Pancreas (tissue), 10 donors: ENCODE measurements at regions not wholly inside any gene's neighbourhood (a gene's known extent, or its start where the extent isn't known, plus 50 kb on each side); places are given as distances from the start of the nearest gene placed in this dataset.

ENCODE experiments used
- ATAC-seq, 4 donors: fragments of 200-7000 bp; cut with Tn5 transposase; one replicate each; pipeline versions ENCODE4 v1.8.0 to v1.9.1; 2020; ENCODE audit warnings: mild to moderate bottlenecking in 4 of 4, moderate library complexity in 4 of 4
- DNase-seq, 6 donors: peaks; one replicate each; pipeline ENCODE4 v3.0.0-alpha.2; 2020
- FAIRE-seq: peaks from 2 replicates; lab custom pipeline; 2012; peaks lifted over from hg19 to GRCh38; lab: Jason Lieb, UNC
- H3K27ac ChIP-seq, 4 donors: fragments of 200-600 bp; sonication (generic); 1 replicate in 3 of 4; 2 replicates in 1 of 4; pipeline versions ENCODE4 v1.5.0 to v1.8.0; 2020
- H3K27me3 ChIP-seq, 4 donors: fragments of 200-600 bp; one replicate each; pipeline ENCODE4 v1.8.0; 2021
- H3K36me3 ChIP-seq, 3 donors: fragments of 200-600 bp; sonication (generic) in 1 of 3; one replicate each; pipeline versions ENCODE4 v1.5.0 to v1.8.0; 2020 to 2021
- H3K4me1 ChIP-seq, 3 donors: fragments of 200-600 bp; one replicate each; pipeline ENCODE4 v1.8.0; 2021
- H3K4me3 ChIP-seq, 4 donors: fragments of 200-600 bp; sonication (generic) in 2 of 4; one replicate each; pipeline versions ENCODE4 v1.5.0 to v1.8.0; 2020 to 2021
- H3K9me3 ChIP-seq, 4 donors: fragments of 200-600 bp; one replicate each; pipeline ENCODE4 v1.8.0; 2021
- CTCF ChIP-seq, 4 donors: fragments of 200-600 bp; sonication (generic) in 3 of 4; IDR thresholded peaks; one replicate each; pipeline versions ENCODE4 v1.5.0 to v1.8.0; 2021; ENCODE audit warnings: antibody characterized with exemption in 4 of 4
- whole genome bisulfite sequencing, 2 donors: extraction: QIAGEN DNeasy Blood & Tissue Kit; methylation state at CpG; one replicate each; pipeline ENCODE4 v1.1.7; 2013; 5-methylcytosine and 5-hydroxymethylcytosine counted together
- intact Hi-C, 3 donors: fragments of 100-400 bp; cut with DNase I; formaldehyde crosslinking; loops; one replicate each; pipeline versions ENCODE4 v1.11.1 to v1.14.2; 2022
- donor health status: healthy with polysubstance abuse.
- donor health status: DM: no; HTN: no; CAD: no; lungs with moderate emphysema.
- donor health status: DM: no; HTN: no; CAD: no.
- donor health status: control.
- donor health status: control.
- donor health status: Bipolar disorder and iron deficiency.
- donor health status: DM: yes; HTN: yes; CAD: no.
- donor health status: DM: no; HTN: no; CAD: no.
- donor health status: DM: no; HTN: no; CAD: no.
- donor health status: DM: yes; HTN: yes; CAD: no.

- DNase-seq: no peak
- intact Hi-C loops: no loop called here
- no peak for TF ChIP-seq CTCF (IDR thresholded peaks at IDR 0.05)
- H3K4me3 ChIP-seq: no peak overlapping the region
- 84 to 85% methylated on average over 23 of the region's 23 CpGs for WGBS, 2 donors
- peaks cover 6 to 30% (median 13%) of the 10 kb centered on the region in 3 donors for H3K4me1 ChIP-seq
- no peak for ATAC-seq
- H3K27ac ChIP-seq: no peak overlapping the region
- no peaks in the 10 kb centered on the region for H3K27me3 ChIP-seq
- no peak for FAIRE-seq
- H3K36me3 ChIP-seq: no peaks in the 10 kb centered on the region
- no peaks in the 10 kb centered on the region for H3K9me3 ChIP-seq
Observed at GRCh38 chr22:27237080-27237741, 564.3 kb downstream of the MN1 start.

- no peaks in the 10 kb centered on the region for H3K27me3 ChIP-seq
- H3K4me3 ChIP-seq: no peak overlapping the region
- H3K27ac ChIP-seq: peak overlapping the region in 2 of 4 donors; percentile 42 to 64
- ATAC-seq (peak; percentile 3 to 52 (median 18)), FAIRE-seq (no peak), DNase-seq (peak; percentile 69 to 88 (median 85))
- H3K36me3 ChIP-seq: no peaks in the 10 kb centered on the region
- H3K4me1 ChIP-seq: peaks cover 12 to 42% (median 13%) of the 10 kb centered on the region in 3 donors
- 45 to 47% methylated on average over 10 of the region's 10 CpGs for WGBS, 2 donors
- no peaks in the 10 kb centered on the region for H3K9me3 ChIP-seq
- no peak for TF ChIP-seq CTCF (IDR thresholded peaks at IDR 0.05)
- intact Hi-C loops: no loop called here
Observed at GRCh38 chr22:27238935-27239510, 562.5 kb downstream of the MN1 start.

GRCh38 chr22:27239520-27239919, 562.0 kb downstream of the MN1 start:
- no peak for FAIRE-seq
- H3K27me3 ChIP-seq: no peaks in the 10 kb centered on the region
- intact Hi-C loops: no loop called here
- H3K4me3 ChIP-seq: no peak overlapping the region
- 74 to 79% methylated on average over 4 of the region's 4 CpGs for WGBS, 2 donors
- no peaks in the 10 kb centered on the region for H3K36me3 ChIP-seq
- ATAC-seq: no peak
- no peak for DNase-seq
- H3K9me3 ChIP-seq: no peaks in the 10 kb centered on the region
- peaks cover 12 to 46% (median 13%) of the 10 kb centered on the region in 3 donors for H3K4me1 ChIP-seq
- no peak for TF ChIP-seq CTCF (IDR thresholded peaks at IDR 0.05)
- H3K27ac ChIP-seq: peak overlapping the region in 2 of 4 donors; percentile 42 to 64

- 63 to 85% methylated on average over 5 of the region's 5 CpGs for WGBS, 2 donors
- TF ChIP-seq CTCF (IDR thresholded peaks at IDR 0.05): no peak
- ATAC-seq (peak in 2 of 4 donors; percentile 5 to 6), FAIRE-seq (no peak), DNase-seq (peak in 5 of 6 donors; percentile 27 to 71 (median 53))
- H3K27me3 ChIP-seq: no peaks in the 10 kb centered on the region
- peaks cover 12 to 56% (median 13%) of the 10 kb centered on the region in 3 donors for H3K4me1 ChIP-seq
- H3K27ac ChIP-seq: peak overlapping the region in 2 of 4 donors; percentile 64 to 89
- intact Hi-C loops: no loop called here
- H3K4me3 ChIP-seq: no peak overlapping the region
- H3K9me3 ChIP-seq: no peaks in the 10 kb centered on the region
- H3K36me3 ChIP-seq: no peaks in the 10 kb centered on the region
Observed at GRCh38 chr22:27240298-27241075, 561.1 kb downstream of the MN1 start.
